ENCODE measurements at regions not wholly inside any gene's neighbourhood (a gene's known extent, or its start where the extent isn't known, plus 50 kb on each side); places are given as distances from the start of the nearest gene placed in this dataset.

DNA sequence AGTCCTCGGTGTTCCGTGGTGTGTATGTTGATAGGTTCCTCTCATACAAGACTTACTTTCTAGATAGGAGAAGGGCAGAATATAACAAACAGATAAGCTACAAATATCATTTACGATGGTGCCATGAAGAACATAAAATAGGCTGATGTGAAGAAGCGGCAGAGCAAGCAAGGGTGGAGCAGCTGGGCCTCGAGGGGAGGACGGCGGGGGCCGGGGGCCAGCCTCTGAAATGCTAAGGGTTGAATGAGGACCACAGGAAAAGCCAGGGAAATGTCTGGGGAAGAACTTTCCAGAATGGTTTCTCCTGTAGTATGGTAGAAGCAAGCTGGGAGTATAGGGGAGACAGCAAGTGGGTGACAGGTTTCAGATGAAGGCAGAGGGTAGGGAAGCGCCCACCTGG lies 529.5 kb downstream of the LIG4 start:
- H3K27me3 Mint-ChIP-seq: no peaks in the 10 kb centered on the region
- ATAC-seq (ENCODE audit: low read depth in 2 of 2) (no peak), DNase-seq (no peak)
- no peak overlapping the region for H3K4me3 Mint-ChIP-seq
- no peaks in the 10 kb centered on the region for H3K4me1 Mint-ChIP-seq
- H3K27ac Mint-ChIP-seq: no peak overlapping the region
- no peaks in the 10 kb centered on the region for H3K36me3 Mint-ChIP-seq
- H3K9me3 Mint-ChIP-seq: peaks cover 0 to 17% (median 6%) of the 10 kb centered on the region in 7 donors

DNA sequence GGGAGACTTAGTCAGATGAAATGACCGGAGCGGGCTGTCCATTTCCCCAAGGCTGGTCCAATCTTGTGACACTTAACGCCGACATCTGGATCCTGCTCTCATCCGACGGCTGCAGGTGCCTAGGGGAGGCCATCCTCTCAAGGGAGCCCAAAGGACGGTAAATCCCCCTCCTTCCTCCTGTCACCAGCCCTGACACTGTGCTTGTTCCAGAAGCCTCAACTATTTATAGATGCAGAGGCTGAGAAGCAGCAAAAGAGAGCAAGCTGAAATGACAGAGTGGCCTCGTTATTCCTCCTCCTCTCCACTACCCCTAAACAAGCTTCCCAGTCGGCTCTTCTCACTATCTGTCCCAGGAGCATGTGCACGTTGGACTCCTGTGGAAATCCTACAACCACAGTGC lies 533.7 kb downstream of the LIG4 start:
- no peak for DNase-seq
- Mint-ChIP-seq H3K4me3 (no peak overlapping the region), H3K9me3 (peaks cover 0 to 17% (median 4%) of the 10 kb centered on the region in 7 donors), H3K27me3 (no peaks in the 10 kb centered on the region), H3K27ac (no peak overlapping the region), H3K36me3 (no peaks in the 10 kb centered on the region), H3K4me1 (no peaks in the 10 kb centered on the region)
- no peak for ATAC-seq (ENCODE audit: low read depth in 2 of 2)

GRCh38 chr13:107680115-107680514 lies 535.2 kb downstream of the LIG4 start:
- Mint-ChIP-seq H3K27ac (no peak overlapping the region), H3K36me3 (no peaks in the 10 kb centered on the region), H3K27me3 (no peaks in the 10 kb centered on the region), H3K4me1 (no peaks in the 10 kb centered on the region), H3K4me3 (no peak overlapping the region), H3K9me3 (peaks cover 0 to 12% (median 0%) of the 10 kb centered on the region in 7 donors)
- no peak for ATAC-seq (ENCODE audit: low read depth in 2 of 2)
- DNase-seq: no peak

- no peaks in the 10 kb centered on the region for H3K27me3 Mint-ChIP-seq
- ATAC-seq (ENCODE audit: low read depth in 2 of 2): no peak
- no peaks in the 10 kb centered on the region for H3K4me1 Mint-ChIP-seq
- DNase-seq: no peak
- no peak overlapping the region for H3K4me3 Mint-ChIP-seq
- H3K36me3 Mint-ChIP-seq: no peaks in the 10 kb centered on the region
- H3K9me3 Mint-ChIP-seq: peaks cover 0 to 9% (median 3%) of the 10 kb centered on the region in 7 donors
- H3K27ac Mint-ChIP-seq: no peak overlapping the region
These were observed 537.2 kb downstream of the LIG4 start for GRCh38 chr13:107678075-107678689.

DNA sequence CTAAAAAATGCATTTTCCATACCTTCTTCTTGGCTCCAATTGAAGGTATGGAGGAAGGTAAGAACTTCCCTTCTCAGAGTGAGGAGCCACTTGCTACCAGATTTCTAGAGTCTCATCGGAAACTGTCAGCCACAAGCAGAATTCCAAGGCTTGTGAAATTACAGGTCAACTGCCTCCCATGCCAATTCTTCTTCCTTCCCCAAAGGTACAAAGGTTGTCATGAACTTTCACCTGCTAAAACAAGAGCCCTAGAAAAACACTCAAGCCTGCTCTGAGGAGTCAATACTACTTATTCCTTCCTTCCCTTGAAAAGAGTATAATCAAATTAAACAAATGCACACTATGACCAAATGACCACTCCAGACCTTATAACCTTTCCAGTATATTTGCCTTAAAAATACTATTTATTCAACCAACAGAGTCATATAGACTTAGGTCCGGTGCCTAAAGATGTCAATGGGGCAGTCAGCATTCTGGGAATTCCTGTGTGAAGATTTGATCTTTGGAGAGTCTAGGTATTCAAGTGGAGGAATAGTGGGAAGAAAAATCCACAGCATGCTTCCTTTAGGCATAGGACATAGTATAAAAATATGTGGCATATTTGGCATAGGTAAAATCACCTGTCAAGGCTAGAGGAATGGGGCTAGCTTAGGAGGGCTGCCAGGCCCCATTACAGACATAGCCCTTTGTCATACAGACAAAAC lies 539.3 kb downstream of the LIG4 start:
- peaks cover 0 to 9% (median 3%) of the 10 kb centered on the region in 7 donors for H3K9me3 Mint-ChIP-seq
- no peak overlapping the region for H3K27ac Mint-ChIP-seq
- DNase-seq (no peak), ATAC-seq (ENCODE audit: low read depth in 2 of 2) (no peak)
- H3K4me1 Mint-ChIP-seq: no peaks in the 10 kb centered on the region
- no peaks in the 10 kb centered on the region for H3K27me3 Mint-ChIP-seq
- no peaks in the 10 kb centered on the region for H3K36me3 Mint-ChIP-seq
- H3K4me3 Mint-ChIP-seq: no peak overlapping the region

GRCh38 chr13:107669391-107669993 lies 545.8 kb downstream of the LIG4 start:
- Mint-ChIP-seq H3K4me1 (no peaks in the 10 kb centered on the region), H3K9me3 (peaks cover 0 to 6% (median 4%) of the 10 kb centered on the region in 7 donors), H3K27ac (no peak overlapping the region), H3K4me3 (no peak overlapping the region), H3K27me3 (no peaks in the 10 kb centered on the region), H3K36me3 (no peaks in the 10 kb centered on the region)
- ATAC-seq (ENCODE audit: low read depth in 2 of 2): no peak
- no peak for DNase-seq

GRCh38 chr13:107665926-107666458 lies 549.3 kb downstream of the LIG4 start:
- DNase-seq (no peak), ATAC-seq (ENCODE audit: low read depth in 2 of 2) (no peak)
- no peak overlapping the region for H3K27ac Mint-ChIP-seq
- peaks cover 0 to 10% (median 6%) of the 10 kb centered on the region in 7 donors for H3K9me3 Mint-ChIP-seq
- no peaks in the 10 kb centered on the region for H3K36me3 Mint-ChIP-seq
- no peaks in the 10 kb centered on the region for H3K4me1 Mint-ChIP-seq
- no peak overlapping the region for H3K4me3 Mint-ChIP-seq
- H3K27me3 Mint-ChIP-seq: no peaks in the 10 kb centered on the region

- Mint-ChIP-seq H3K4me1 (no peaks in the 10 kb centered on the region), H3K27me3 (no peaks in the 10 kb centered on the region), H3K4me3 (no peak overlapping the region), H3K27ac (no peak overlapping the region), H3K9me3 (peaks cover 0 to 7% (median under 1%) of the 10 kb centered on the region in 7 donors), H3K36me3 (no peaks in the 10 kb centered on the region)
- ATAC-seq (ENCODE audit: low read depth in 2 of 2) (no peak), DNase-seq (no peak)
These were observed 565.1 kb downstream of the LIG4 start for GRCh38 chr13:107650081-107650701.

DNA sequence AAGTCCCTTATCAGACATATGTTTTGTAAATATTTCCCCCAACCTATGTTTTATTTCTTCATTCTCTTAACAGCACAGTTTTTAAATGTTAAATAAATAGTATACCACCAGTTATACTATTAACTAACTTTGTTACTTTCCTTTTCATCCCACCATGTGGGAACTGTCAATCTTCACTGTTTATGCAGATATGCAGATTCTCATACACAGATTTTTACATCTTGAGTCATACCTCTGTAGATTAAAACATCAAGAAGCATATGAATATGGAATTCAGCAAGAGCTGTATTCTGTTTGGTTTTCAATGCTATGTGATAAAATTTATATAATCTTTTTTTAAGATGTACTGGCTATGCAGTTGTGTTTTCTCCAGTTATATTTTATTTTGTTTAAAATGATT lies 566.3 kb downstream of the LIG4 start:
- H3K27ac Mint-ChIP-seq: no peak overlapping the region
- ATAC-seq (ENCODE audit: low read depth in 2 of 2): no peak
- no peak overlapping the region for H3K4me3 Mint-ChIP-seq
- DNase-seq: no peak
- peaks cover 0 to 7% (median 2%) of the 10 kb centered on the region in 7 donors for H3K9me3 Mint-ChIP-seq
- no peaks in the 10 kb centered on the region for H3K27me3 Mint-ChIP-seq
- H3K4me1 Mint-ChIP-seq: no peaks in the 10 kb centered on the region
- H3K36me3 Mint-ChIP-seq: no peaks in the 10 kb centered on the region

DNA sequence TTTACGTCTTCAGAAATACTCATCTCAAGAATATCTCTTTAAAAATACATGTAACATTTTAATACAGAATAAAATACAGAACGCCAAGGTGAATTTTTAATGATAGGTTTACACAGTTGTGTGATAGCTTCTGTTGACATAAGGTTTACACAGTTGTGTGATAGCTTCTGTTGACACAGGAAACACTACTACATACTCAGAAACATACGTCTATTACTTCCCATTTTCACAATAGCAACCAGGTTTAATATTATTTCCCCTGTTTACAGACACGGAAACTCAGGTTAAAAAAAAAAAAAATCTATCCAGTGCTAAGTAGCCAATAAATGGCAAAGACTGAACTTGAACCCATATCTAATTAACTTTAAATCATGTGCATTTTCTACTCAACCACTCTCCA lies 571.2 kb downstream of the LIG4 start:
- Mint-ChIP-seq H3K4me1 (no peaks in the 10 kb centered on the region), H3K9me3 (peaks cover 0 to 7% (median 0%) of the 10 kb centered on the region in 7 donors), H3K36me3 (no peaks in the 10 kb centered on the region), H3K4me3 (no peak overlapping the region), H3K27me3 (no peaks in the 10 kb centered on the region), H3K27ac (peak overlapping the region in 1 of 6 donors; percentile 72)
- ATAC-seq (ENCODE audit: low read depth in 2 of 2) (no peak), DNase-seq (no peak)

- Mint-ChIP-seq H3K4me3 (no peak overlapping the region), H3K9me3 (peaks cover 0 to 7% (median 0%) of the 10 kb centered on the region in 7 donors), H3K36me3 (no peaks in the 10 kb centered on the region), H3K27ac (no peak overlapping the region), H3K4me1 (no peaks in the 10 kb centered on the region), H3K27me3 (no peaks in the 10 kb centered on the region)
- no peak for DNase-seq
- ATAC-seq (ENCODE audit: low read depth in 2 of 2): no peak
These were observed 571.7 kb downstream of the LIG4 start for GRCh38 chr13:107643615-107644014.

DNA sequence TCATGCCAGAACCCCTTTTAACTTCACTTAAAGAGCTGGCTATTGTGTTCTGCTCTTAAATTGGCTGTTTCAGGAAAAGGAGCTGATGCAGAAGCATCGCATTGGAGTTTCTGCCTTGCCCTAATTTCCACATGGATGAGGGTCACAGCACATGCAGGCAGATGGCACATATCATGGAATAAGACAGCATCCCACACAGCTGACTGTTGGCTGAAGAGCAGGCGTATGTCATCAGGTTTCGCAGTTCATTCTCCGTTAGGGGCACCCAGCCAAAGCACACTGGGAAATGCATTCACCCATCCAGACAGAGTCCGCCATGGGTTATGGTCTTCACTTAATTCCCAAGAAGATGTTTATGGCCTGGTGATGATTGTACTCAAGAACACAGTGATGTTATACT lies 572.5 kb downstream of the LIG4 start:
- H3K4me1 Mint-ChIP-seq: no peaks in the 10 kb centered on the region
- no peak overlapping the region for H3K27ac Mint-ChIP-seq
- ATAC-seq (ENCODE audit: low read depth in 2 of 2) (no peak), DNase-seq (no peak)
- H3K27me3 Mint-ChIP-seq: no peaks in the 10 kb centered on the region
- no peak overlapping the region for H3K4me3 Mint-ChIP-seq
- peaks cover 0 to 7% (median 4%) of the 10 kb centered on the region in 7 donors for H3K9me3 Mint-ChIP-seq
- H3K36me3 Mint-ChIP-seq: no peaks in the 10 kb centered on the region

DNA sequence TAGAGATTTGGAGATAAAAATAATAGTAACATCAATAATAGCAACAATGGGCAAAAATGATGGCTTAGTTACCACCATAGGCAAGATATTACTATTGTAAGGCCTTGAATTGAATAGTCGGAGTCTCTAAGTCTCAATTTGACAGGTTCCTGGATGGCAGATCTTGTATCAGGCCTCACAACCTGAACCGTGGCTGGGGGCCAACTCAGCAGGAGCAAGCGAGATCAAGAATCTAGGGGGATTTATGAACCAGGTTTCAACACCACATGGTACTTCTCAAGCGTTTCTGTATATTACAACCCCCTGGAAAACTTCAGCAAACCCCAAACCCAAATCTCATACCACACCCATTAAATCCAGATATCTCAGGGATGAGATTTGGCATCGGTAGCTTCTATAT lies 573.8 kb downstream of the LIG4 start:
- no peak overlapping the region for H3K4me3 Mint-ChIP-seq
- H3K9me3 Mint-ChIP-seq: peaks cover 0 to 7% (median 4%) of the 10 kb centered on the region in 7 donors
- no peak for ATAC-seq (ENCODE audit: low read depth in 2 of 2)
- H3K36me3 Mint-ChIP-seq: no peaks in the 10 kb centered on the region
- no peaks in the 10 kb centered on the region for H3K4me1 Mint-ChIP-seq
- H3K27ac Mint-ChIP-seq: no peak overlapping the region
- H3K27me3 Mint-ChIP-seq: no peaks in the 10 kb centered on the region
- DNase-seq: no peak
